DND-41 (cell line): ENCODE measurements at regions not wholly inside any gene's neighbourhood (a gene's known extent, or its start where the extent isn't known, plus 50 kb on each side); places are given as distances from the start of the nearest gene placed in this dataset.

ENCODE experiments used
- EZH2 ChIP-seq: IDR thresholded peaks from 3 replicates; pipeline ENCODE4 v1.6.1; 2012; ENCODE audit warnings: borderline replicate concordance, low read depth, mild to moderate bottlenecking, moderate library complexity, low read length, inconsistent platforms; ENCODE audit not compliant: severe bottlenecking
- TF ChIP-seq, protein P1 (sequence below): IDR thresholded peaks from 2 replicates; pipeline ENCODE4 v1.5.1; 2012; ENCODE audit warnings: borderline replicate concordance, low read length, moderate library complexity, mild to moderate bottlenecking; ENCODE audit not compliant: poor library complexity, severe bottlenecking; ENCODE audit errors: extremely low read depth

DNA sequence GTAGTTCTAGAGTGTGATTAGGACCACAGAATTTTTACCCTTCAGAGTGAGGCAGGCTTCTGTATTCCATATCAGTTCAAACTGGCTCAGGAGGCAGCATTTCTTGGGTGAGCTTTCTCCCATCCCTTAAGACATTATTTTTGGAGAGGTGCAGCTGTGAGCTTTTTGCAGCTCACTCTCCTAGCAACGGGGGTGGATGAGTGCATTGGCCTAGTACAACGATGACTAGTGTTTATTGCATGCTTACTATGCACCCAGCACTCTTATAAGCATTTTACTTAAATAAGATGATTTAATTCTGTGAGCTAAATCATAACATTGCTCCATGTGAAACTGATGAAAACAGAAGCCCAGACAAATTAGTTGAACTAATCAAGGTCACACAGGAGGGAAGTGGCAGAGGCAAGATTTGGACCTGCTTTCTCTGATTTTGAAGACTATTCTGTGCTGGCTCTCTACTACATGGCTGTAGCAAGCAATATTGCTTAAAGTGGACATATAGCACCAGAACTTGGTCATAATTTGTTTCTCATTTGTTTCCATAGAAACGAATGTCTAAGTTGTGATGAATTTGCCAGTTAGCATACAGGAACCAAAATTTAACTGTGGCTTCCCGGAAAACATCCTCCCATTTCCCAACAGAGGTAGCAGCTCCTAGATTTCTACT, 372.1 kb upstream of the RIOK2 start:
- TF ChIP-seq, protein P1, sequence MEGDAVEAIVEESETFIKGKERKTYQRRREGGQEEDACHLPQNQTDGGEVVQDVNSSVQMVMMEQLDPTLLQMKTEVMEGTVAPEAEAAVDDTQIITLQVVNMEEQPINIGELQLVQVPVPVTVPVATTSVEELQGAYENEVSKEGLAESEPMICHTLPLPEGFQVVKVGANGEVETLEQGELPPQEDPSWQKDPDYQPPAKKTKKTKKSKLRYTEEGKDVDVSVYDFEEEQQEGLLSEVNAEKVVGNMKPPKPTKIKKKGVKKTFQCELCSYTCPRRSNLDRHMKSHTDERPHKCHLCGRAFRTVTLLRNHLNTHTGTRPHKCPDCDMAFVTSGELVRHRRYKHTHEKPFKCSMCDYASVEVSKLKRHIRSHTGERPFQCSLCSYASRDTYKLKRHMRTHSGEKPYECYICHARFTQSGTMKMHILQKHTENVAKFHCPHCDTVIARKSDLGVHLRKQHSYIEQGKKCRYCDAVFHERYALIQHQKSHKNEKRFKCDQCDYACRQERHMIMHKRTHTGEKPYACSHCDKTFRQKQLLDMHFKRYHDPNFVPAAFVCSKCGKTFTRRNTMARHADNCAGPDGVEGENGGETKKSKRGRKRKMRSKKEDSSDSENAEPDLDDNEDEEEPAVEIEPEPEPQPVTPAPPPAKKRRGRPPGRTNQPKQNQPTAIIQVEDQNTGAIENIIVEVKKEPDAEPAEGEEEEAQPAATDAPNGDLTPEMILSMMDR = no peak
- no peak for TF ChIP-seq EZH2
